Heart left ventricle (tissue), 16 donors: ENCODE measurements at regions not wholly inside any gene's neighbourhood (a gene's known extent, or its start where the extent isn't known, plus 50 kb on each side); places are given as distances from the start of the nearest gene placed in this dataset.

Experiments used
- ATAC-seq, 4 donors: fragments of 200-7000 bp; cut with Tn5 transposase; one replicate each; pipeline ENCODE4 v1.9.1; 2020 to 2022; ENCODE audit warnings: moderate library complexity in 4 of 4, mild to moderate bottlenecking in 3 of 4, moderate number of reproducible peaks in 1 of 4
- DNase-seq, 5 donors: peaks; one replicate each; pipeline ENCODE4 v3.0.0-alpha.2; 2020
- H3K27ac ChIP-seq, 12 donors: fragments of 200-600 bp; sonication (generic) in 4 of 12; one replicate each; pipeline versions ENCODE4 v1.5.0 to v1.8.0; 2016 to 2022; ENCODE audit warnings: mild to moderate bottlenecking in 2 of 12
- H3K27me3 ChIP-seq, 9 donors: fragments of 200-600 bp; sonication (generic) in 2 of 9; one replicate each; pipeline versions ENCODE4 v1.5.1 to v1.8.0; 2016 to 2022; ENCODE audit warnings: mild to moderate bottlenecking in 3 of 9
- H3K36me3 ChIP-seq, 9 donors: fragments of 200-600 bp; sonication (generic) in 2 of 9; one replicate each; pipeline versions ENCODE4 v1.5.0 to v1.8.0; 2018 to 2022; ENCODE audit warnings: mild to moderate bottlenecking in 2 of 9
- H3K4me1 ChIP-seq, 12 donors: fragments of 200-600 bp; sonication (generic) in 4 of 12; one replicate each; pipeline versions ENCODE4 v1.5.0 to v1.8.0; 2016 to 2022; ENCODE audit warnings: mild to moderate bottlenecking in 3 of 12
- H3K4me3 ChIP-seq, 12 donors: fragments of 200-600 bp; sonication (generic) in 4 of 12; one replicate each; pipeline versions ENCODE4 v1.5.0 to v1.8.0; 2017 to 2022; ENCODE audit warnings: mild to moderate bottlenecking in 9 of 12, moderate library complexity in 4 of 12
- H3K9me3 ChIP-seq, 12 donors: fragments of 200-600 bp; sonication (generic) in 4 of 12; one replicate each; pipeline versions ENCODE4 v1.5.0 to v1.8.0; 2016 to 2022; ENCODE audit warnings: mild to moderate bottlenecking in 1 of 12
- CTCF ChIP-seq, 12 donors: fragments of 200-600 bp; sonication (generic) in 4 of 12; IDR thresholded peaks; one replicate each; pipeline versions ENCODE4 v1.5.0 to v1.8.0; 2018 to 2022; ENCODE audit warnings: antibody characterized with exemption in 12 of 12, mild to moderate bottlenecking in 5 of 12
- POLR2A ChIP-seq, 2 donors: fragments of 450-650 bp; IDR thresholded peaks; one replicate each; pipeline ENCODE4 v1.6.1; 2017; ENCODE audit warnings: antibody characterized with exemption in 2 of 2, mild to moderate bottlenecking in 2 of 2, moderate library complexity in 2 of 2
- WGBS, 4 donors: extraction: QIAGEN DNeasy Blood & Tissue Kit in 2 of 4; methylation state at CpG; one replicate each; pipeline versions ENCODE4 v1.1.5 to v1.1.7; 2013 to 2018; 5-methylcytosine and 5-hydroxymethylcytosine counted together
- intact Hi-C, 10 donors: fragments of 100-400 bp; cut with DNase I; formaldehyde crosslinking; loops; one replicate each; pipeline versions ENCODE4 v1.11.1 to v1.14.2; 2022
- donor health status: ischemic (EF 13 %, LVEDD 7.1; RV severe dilation, severe dysfunction).
- donor health status: healthy with polysubstance abuse.
- donor health status: DM: no; HTN: yes; CAD: no.
- donor health status: DM: no; HTN: no; CAD: no.
- donor health status: ischemic (EF 25% LVEDD 6.9; RV normal size, moderate dysfunction).
- donor health status: ischemic (EF 25% LVEDD 5.7; RV mildly dilated, moderate dysfunction).
- donor health status: healthy.
- donor health status: DM: yes; HTN: yes; CAD: no.
- donor health status: ischemic (EF 35%, LVEDD 5.7; RV mildly dilated, moderate dysfunction).
- donor health status: nonischemic (EF 11% LVEDD 7.7; RV severe dilation, severe dysfunction).
- donor health status: DM: yes; HTN: yes; CAD: no.
- donor health status: PGD.
- donor health status: ischemic (EF 29% LVEDD 5.4; RV normal size, mild dysfunction).
- donor health status: nonischemic (EF 23%, LVEDD 6.1; RV moderate dilation, normal function).

GRCh38 chr6:102126488-102126887 is 733.0 kb downstream of the GRIK2 start:
- WGBS, 4 donors: 26 to 43% (median 28%) methylated on average over 1 of the region's 1 CpG
- ATAC-seq (no peak), DNase-seq (no peak)
- intact Hi-C loops: no loop called here
- Histone ChIP-seq H3K9me3 (peaks cover 0 to 5% (median 0%) of the 10 kb centered on the region in 12 donors), H3K36me3 (no peaks in the 10 kb centered on the region), H3K4me1 (no peaks in the 10 kb centered on the region), H3K4me3 (no peak overlapping the region), H3K27me3 (no peaks in the 10 kb centered on the region), H3K27ac (no peak overlapping the region)
- no peak for TF ChIP-seq POLR2A (IDR thresholded peaks at IDR 0.05)
- TF ChIP-seq CTCF (IDR thresholded peaks at IDR 0.05): no peak

GRCh38 chr6:102127253-102127652 is 733.7 kb downstream of the GRIK2 start:
- intact Hi-C loops: no loop called here
- Histone ChIP-seq H3K27ac (no peak overlapping the region), H3K36me3 (no peaks in the 10 kb centered on the region), H3K27me3 (no peaks in the 10 kb centered on the region), H3K9me3 (peaks cover 0 to 5% (median 0%) of the 10 kb centered on the region in 12 donors), H3K4me3 (no peak overlapping the region), H3K4me1 (no peaks in the 10 kb centered on the region)
- DNase-seq (no peak), ATAC-seq (no peak)
- TF ChIP-seq POLR2A (IDR thresholded peaks at IDR 0.05) (no peak), CTCF (IDR thresholded peaks at IDR 0.05) (no peak)
- WGBS, 4 donors: 77 to 81% (median 78%) methylated on average over 9 of the region's 9 CpGs

DNA sequence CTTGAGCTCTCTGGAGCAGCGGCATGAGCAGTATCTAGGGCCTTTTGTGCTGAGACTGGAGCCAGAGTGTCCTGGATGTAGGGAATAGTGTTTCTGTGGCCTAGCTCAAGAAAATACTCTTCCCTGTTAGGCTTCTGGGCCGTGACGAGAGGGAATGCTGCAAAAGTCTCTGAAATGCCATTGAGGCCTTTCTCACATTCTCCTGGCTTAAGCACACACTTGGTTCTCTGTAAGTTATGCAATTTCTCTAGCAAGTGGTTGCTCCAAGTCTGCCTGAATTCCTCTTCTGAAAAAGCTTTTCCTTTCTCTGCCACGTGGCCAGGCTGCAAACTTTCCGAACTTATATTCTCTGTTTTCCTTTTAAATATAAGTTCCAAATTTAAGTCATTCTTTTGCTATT is 744.4 kb downstream of the GRIK2 start:
- ATAC-seq: no peak

GRCh38 chr6:102149191-102149590 is 755.7 kb downstream of the GRIK2 start:
- Histone ChIP-seq H3K9me3 (peaks cover 0 to 13% (median 0%) of the 10 kb centered on the region in 12 donors), H3K27ac (no peak overlapping the region), H3K36me3 (no peaks in the 10 kb centered on the region), H3K4me1 (no peaks in the 10 kb centered on the region), H3K4me3 (no peak overlapping the region), H3K27me3 (no peaks in the 10 kb centered on the region)
- DNase-seq (no peak), ATAC-seq (no peak)
- no peak for TF ChIP-seq CTCF (IDR thresholded peaks at IDR 0.05)
- no peak for TF ChIP-seq POLR2A (IDR thresholded peaks at IDR 0.05)
- intact Hi-C loops: no loop called here

More for the DNA sequence above, 744.4 kb downstream of the GRIK2 start:
- Histone ChIP-seq H3K4me3 (no peak overlapping the region), H3K27ac (no peak overlapping the region), H3K27me3 (no peaks in the 10 kb centered on the region), H3K36me3 (no peaks in the 10 kb centered on the region), H3K9me3 (peaks cover 0 to 4% (median 0%) of the 10 kb centered on the region in 12 donors), H3K4me1 (no peaks in the 10 kb centered on the region)
- WGBS, 4 donors: 66 to 82% (median 75%) methylated on average over 5 of the region's 5 CpGs
- TF ChIP-seq POLR2A (IDR thresholded peaks at IDR 0.05) (no peak), CTCF (IDR thresholded peaks at IDR 0.05) (no peak)
- intact Hi-C loops: no loop called here
- DNase-seq: no peak
